ENCODE measurements at regions not wholly inside any gene's neighbourhood (a gene's known extent, or its start where the extent isn't known, plus 50 kb on each side); places are given as distances from the start of the nearest gene placed in this dataset.

DNA sequence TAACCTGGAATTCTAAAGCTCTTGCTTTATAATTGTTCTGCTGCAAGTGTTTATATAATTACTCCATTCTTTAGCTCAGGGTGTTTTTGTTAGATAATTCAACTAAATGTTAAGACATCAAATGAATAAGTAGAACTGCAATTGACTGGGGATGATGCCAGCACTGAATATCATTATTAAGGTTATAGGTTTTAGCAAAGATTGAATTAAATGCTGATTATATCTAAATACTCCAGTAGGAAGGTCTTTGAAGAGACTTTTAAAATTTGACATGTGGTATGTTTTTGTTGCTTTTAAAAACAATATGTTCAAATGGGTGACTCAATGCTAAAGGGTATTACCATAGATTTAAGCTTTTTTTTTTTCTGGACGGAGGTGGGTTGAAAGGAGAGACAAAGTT lies 170.1 kb upstream of the THUMPD2 start:
- TF ChIP-seq, protein P1, sequence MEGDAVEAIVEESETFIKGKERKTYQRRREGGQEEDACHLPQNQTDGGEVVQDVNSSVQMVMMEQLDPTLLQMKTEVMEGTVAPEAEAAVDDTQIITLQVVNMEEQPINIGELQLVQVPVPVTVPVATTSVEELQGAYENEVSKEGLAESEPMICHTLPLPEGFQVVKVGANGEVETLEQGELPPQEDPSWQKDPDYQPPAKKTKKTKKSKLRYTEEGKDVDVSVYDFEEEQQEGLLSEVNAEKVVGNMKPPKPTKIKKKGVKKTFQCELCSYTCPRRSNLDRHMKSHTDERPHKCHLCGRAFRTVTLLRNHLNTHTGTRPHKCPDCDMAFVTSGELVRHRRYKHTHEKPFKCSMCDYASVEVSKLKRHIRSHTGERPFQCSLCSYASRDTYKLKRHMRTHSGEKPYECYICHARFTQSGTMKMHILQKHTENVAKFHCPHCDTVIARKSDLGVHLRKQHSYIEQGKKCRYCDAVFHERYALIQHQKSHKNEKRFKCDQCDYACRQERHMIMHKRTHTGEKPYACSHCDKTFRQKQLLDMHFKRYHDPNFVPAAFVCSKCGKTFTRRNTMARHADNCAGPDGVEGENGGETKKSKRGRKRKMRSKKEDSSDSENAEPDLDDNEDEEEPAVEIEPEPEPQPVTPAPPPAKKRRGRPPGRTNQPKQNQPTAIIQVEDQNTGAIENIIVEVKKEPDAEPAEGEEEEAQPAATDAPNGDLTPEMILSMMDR (IDR thresholded peaks at IDR 0.05; ENCODE audit: insufficient read depth, low read depth, low read length, missing control alignments): no peak
- DNase-seq (ENCODE audit: low read depth): no peak
- no peak overlapping the region for H3K4me3 ChIP-seq (ENCODE audit: low read length)

GRCh38 chr2:39948016-39948719 lies 169.1 kb upstream of the THUMPD2 start:
- no peak overlapping the region for H3K4me3 ChIP-seq (ENCODE audit: low read length)
- DNase-seq (ENCODE audit: low read depth): no peak
- TF ChIP-seq, protein P1 (IDR thresholded peaks at IDR 0.05; ENCODE audit: insufficient read depth, low read depth, low read length, missing control alignments): no peak

DNA sequence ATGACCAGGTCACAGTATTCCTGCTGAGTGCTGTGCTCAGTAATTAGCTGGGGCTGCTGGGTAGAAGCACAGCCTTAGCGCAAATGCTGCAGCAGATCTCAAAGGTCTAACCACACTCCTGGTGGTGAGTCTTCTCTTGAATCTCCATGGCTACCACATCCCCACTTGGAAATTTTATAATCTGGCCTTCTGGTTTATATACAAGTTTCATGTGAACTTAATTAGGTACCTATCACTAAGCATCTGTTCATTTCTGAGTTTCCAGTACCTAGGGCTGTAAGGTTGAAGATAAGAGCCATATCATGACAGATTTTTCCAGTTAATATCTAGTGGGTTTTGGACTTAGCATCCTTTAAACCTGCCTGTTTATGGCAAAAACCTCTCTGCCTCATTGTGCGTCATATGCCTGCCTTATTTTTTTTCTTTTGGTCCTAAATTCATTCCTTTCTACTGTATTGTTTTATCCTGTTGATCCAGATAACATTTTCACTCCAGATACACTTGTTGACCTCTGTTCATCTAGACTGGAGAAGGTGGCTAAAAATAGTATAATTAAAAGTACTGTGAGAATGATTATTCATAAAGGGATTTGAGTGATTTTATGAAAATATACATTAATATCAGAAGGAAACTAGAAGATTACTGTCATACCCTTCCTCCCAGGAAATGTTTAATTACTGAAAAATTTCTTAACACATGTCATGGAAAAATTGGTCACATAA lies 168.4 kb upstream of the THUMPD2 start:
- DNase-seq (ENCODE audit: low read depth): no peak
- no peak overlapping the region for H3K4me3 ChIP-seq (ENCODE audit: low read length)
- TF ChIP-seq, protein P1 (IDR thresholded peaks at IDR 0.05; ENCODE audit: insufficient read depth, low read depth, low read length, missing control alignments): no peak

- peak; percentile 9 for DNase-seq (ENCODE audit: low read depth)
- H3K4me3 ChIP-seq (ENCODE audit: low read length): no peak overlapping the region
- TF ChIP-seq, protein P1 (IDR thresholded peaks at IDR 0.05; ENCODE audit: insufficient read depth, low read depth, low read length, missing control alignments): no peak
Observed at GRCh38 chr2:39942950-39943349, 163.9 kb upstream of the THUMPD2 start.

DNA sequence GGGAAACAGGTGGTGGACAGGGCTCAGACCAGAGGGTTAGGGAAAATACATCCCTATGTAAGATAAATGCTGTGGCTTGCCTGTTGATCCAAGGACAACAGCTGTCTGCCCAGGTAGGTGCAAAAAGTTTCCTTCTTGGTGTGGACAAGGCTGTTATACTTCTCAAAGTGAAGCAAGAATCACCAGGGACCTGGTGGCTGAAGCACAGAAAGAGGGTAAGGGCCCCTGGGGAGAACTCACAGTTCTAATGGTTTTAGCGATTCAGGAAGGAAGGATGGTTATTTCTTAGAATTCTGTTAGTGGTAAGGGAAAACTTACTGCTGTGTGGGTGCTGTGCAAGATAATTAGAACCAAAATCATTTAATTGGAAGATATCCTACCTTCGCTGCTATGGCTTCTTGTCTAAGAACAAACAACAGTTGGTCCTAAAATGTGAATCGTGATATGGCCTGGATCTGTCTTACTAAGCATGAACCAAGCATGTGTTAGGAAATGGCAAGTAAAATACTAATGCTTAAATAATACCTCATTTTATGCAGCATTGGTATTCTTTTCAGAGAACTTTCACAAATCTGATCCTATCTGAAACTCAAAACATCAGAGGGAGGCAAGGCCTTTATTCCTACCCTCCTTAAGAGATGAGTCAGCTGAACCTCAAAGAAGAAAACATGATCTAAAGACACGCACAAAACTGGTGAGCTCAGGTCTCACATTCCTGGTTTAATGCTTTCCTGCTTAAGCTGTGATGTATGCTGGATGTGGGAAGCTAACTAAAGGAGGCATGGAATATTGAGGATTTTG lies 159.2 kb upstream of the THUMPD2 start:
- TF ChIP-seq, protein P1 (IDR thresholded peaks at IDR 0.05; ENCODE audit: insufficient read depth, low read depth, low read length, missing control alignments): no peak
- DNase-seq (ENCODE audit: low read depth): peak; percentile 52
- no peak overlapping the region for H3K4me3 ChIP-seq (ENCODE audit: low read length)

- no peak overlapping the region for H3K4me3 ChIP-seq (ENCODE audit: low read length)
- TF ChIP-seq, protein P1 (IDR thresholded peaks at IDR 0.05; ENCODE audit: insufficient read depth, low read depth, low read length, missing control alignments): no peak
- DNase-seq (ENCODE audit: low read depth): no peak
Observed at GRCh38 chr2:39937621-39938020, 158.6 kb upstream of the THUMPD2 start.
